Spleen (tissue), 11 donors: ENCODE measurements at regions not wholly inside any gene's neighbourhood (a gene's known extent, or its start where the extent isn't known, plus 50 kb on each side); places are given as distances from the start of the nearest gene placed in this dataset.

ENCODE experiments used
- DNase-seq: peaks from one replicate; pipeline ENCODE4 v3.0.0-alpha.2; 2020
- H3K27ac ChIP-seq, 8 donors: fragments of 200-600 bp; sonication (generic) in 7 of 8; 1 replicate in 4 of 8; 2 replicates in 4 of 8; pipeline versions ENCODE4 v1.5.0 to v1.8.0; 2016 to 2021; ENCODE audit warnings: inconsistent platforms in 4 of 8, mild to moderate bottlenecking in 4 of 8, moderate library complexity in 1 of 8
- H3K27me3 ChIP-seq, 7 donors: fragments of 200-600 bp; sonication (generic) in 6 of 7; replicated peaks in 1 of 7; 1 replicate in 4 of 7; 2 replicates in 3 of 7; pipeline versions ENCODE4 v1.5.0 to v1.8.0; 2016 to 2021; ENCODE audit warnings: inconsistent platforms in 3 of 7, mild to moderate bottlenecking in 1 of 7
- H3K36me3 ChIP-seq, 6 donors: fragments of 200-600 bp; sonication (generic) in 5 of 6; 1 replicate in 4 of 6; 2 replicates in 2 of 6; pipeline versions ENCODE4 v1.5.0 to v1.8.0; 2016 to 2021; ENCODE audit warnings: inconsistent platforms in 2 of 6
- H3K4me1 ChIP-seq, 6 donors: fragments of 200-600 bp; sonication (generic) in 5 of 6; 1 replicate in 3 of 6; 2 replicates in 3 of 6; pipeline versions ENCODE4 v1.5.0 to v1.8.0; 2016 to 2021; ENCODE audit warnings: inconsistent platforms in 3 of 6
- H3K4me3 ChIP-seq, 8 donors: fragments of 200-600 bp; sonication (generic) in 7 of 8; 1 replicate in 4 of 8; 2 replicates in 4 of 8; pipeline versions ENCODE4 v1.5.0 to v1.8.0; 2016 to 2021; ENCODE audit warnings: inconsistent platforms in 4 of 8, mild to moderate bottlenecking in 4 of 8, moderate library complexity in 2 of 8
- H3K9me3 ChIP-seq, 8 donors: fragments of 200-600 bp; sonication (generic) in 7 of 8; 1 replicate in 4 of 8; 2 replicates in 4 of 8; pipeline versions ENCODE4 v1.5.0 to v1.8.0; 2016 to 2021; ENCODE audit warnings: inconsistent platforms in 4 of 8
- CTCF ChIP-seq, 11 experiments: fragments of 200-600 bp in 7 of 11; fragments of 450-650 bp in 4 of 11; sonication (generic) in 4 of 11; IDR thresholded peaks in 8 of 11; conservative IDR thresholded peaks in 3 of 11; 1 replicate in 7 of 11; 2 replicates in 4 of 11; pipeline versions ENCODE4 v1.4.0 to v1.8.0; 2016 to 2021; ENCODE audit warnings: antibody characterized with exemption in 11 of 11, inconsistent platforms in 4 of 11, mild to moderate bottlenecking in 1 of 11
- POLR2A ChIP-seq, 3 donors: fragments of 450-650 bp; IDR thresholded peaks; one replicate each; pipeline ENCODE4 v1.5.1; 2017; ENCODE audit warnings: antibody characterized with exemption in 3 of 3, mild to moderate bottlenecking in 1 of 3
- POLR2AphosphoS5 ChIP-seq, 3 donors: sonication (generic); formaldehyde crosslinking; IDR thresholded peaks; one replicate each; pipeline ENCODE4 v1.5.1; 2017; ENCODE audit warnings: antibody characterized with exemption in 3 of 3
- WGBS, 5 donors: extraction: QIAGEN DNeasy Blood & Tissue Kit in 3 of 5; methylation state at CpG; one replicate each; pipeline versions ENCODE4 v1.1.5 to v1.1.7; 2013 to 2018; 5-methylcytosine and 5-hydroxymethylcytosine counted together
- intact Hi-C: fragments of 100-400 bp; cut with DNase I; formaldehyde crosslinking; loops from one replicate; pipeline ENCODE4 v1.15.0; 2023; ENCODE audit warnings: low total_unique reads
- donor health status: healthy with polysubstance abuse.
- donor health status: DM: no; HTN: no; CAD: no; lungs with moderate emphysema.
- donor health status: DM: no; HTN: no; CAD: no.
- donor health status: Bipolar disorder and iron deficiency.
- donor health status: healthy.
- donor health status: DM: no; HTN: no; CAD: no.
- donor health status: DM: yes; HTN: yes; CAD: no.

- intact Hi-C loops = no loop called here
- Histone ChIP-seq H3K9me3 (peaks cover 0 to 3% (median 0%) of the 10 kb centered on the region in 8 donors), H3K36me3 (no peaks in the 10 kb centered on the region), H3K4me3 (no peak overlapping the region), H3K27ac (no peak overlapping the region), H3K4me1 (no peaks in the 10 kb centered on the region), H3K27me3 (no peaks in the 10 kb centered on the region)
- TF ChIP-seq CTCF (IDR thresholded peaks at IDR 0.05 in 8 of 11, conservative IDR thresholded peaks at IDR 0.05 in 3 of 11) = no peak
- no peak for TF ChIP-seq POLR2AphosphoS5 (IDR thresholded peaks at IDR 0.05)
- no peak for TF ChIP-seq POLR2A (IDR thresholded peaks at IDR 0.05)
- no peak for DNase-seq
- WGBS, 5 donors = 80 to 92% (median 87%) methylated on average over 1 of the region's 1 CpG
Observed at GRCh38 chr13:105952233-105952972, 583.1 kb downstream of the EFNB2 start.

GRCh38 chr13:105948143-105948542, 587.3 kb downstream of the EFNB2 start:
- Histone ChIP-seq H3K27ac (no peak overlapping the region), H3K36me3 (no peaks in the 10 kb centered on the region), H3K4me3 (no peak overlapping the region), H3K27me3 (no peaks in the 10 kb centered on the region), H3K9me3 (peaks cover 0 to 5% (median 0%) of the 10 kb centered on the region in 8 donors), H3K4me1 (no peaks in the 10 kb centered on the region)
- TF ChIP-seq CTCF (IDR thresholded peaks at IDR 0.05 in 8 of 11, conservative IDR thresholded peaks at IDR 0.05 in 3 of 11) (no peak), POLR2AphosphoS5 (IDR thresholded peaks at IDR 0.05) (no peak), POLR2A (IDR thresholded peaks at IDR 0.05) (no peak)
- intact Hi-C loops = no loop called here
- 63 to 76% (median 68%) methylated on average over 3 of the region's 3 CpGs for WGBS, 5 donors
- DNase-seq = no peak

GRCh38 chr13:105940882-105941281, 594.6 kb downstream of the EFNB2 start:
- no peak for DNase-seq

GRCh38 chr13:105937451-105937850, 598.0 kb downstream of the EFNB2 start:
- H3K9me3 ChIP-seq = no peaks in the 10 kb centered on the region
- no peak overlapping the region for H3K4me3 ChIP-seq
- no peak overlapping the region for H3K27ac ChIP-seq
- TF ChIP-seq POLR2AphosphoS5 (IDR thresholded peaks at IDR 0.05) = no peak
- TF ChIP-seq CTCF (IDR thresholded peaks at IDR 0.05 in 8 of 11, conservative IDR thresholded peaks at IDR 0.05 in 3 of 11) = no peak
- no peak for TF ChIP-seq POLR2A (IDR thresholded peaks at IDR 0.05)
- no peaks in the 10 kb centered on the region for H3K27me3 ChIP-seq
- DNase-seq = no peak
- no peaks in the 10 kb centered on the region for H3K36me3 ChIP-seq
- no peaks in the 10 kb centered on the region for H3K4me1 ChIP-seq
- intact Hi-C loops = no loop called here
- WGBS, 5 donors = 73 to 83% (median 76%) methylated on average over 4 of the region's 4 CpGs

More at GRCh38 chr13:105940882-105941281, 594.6 kb downstream of the EFNB2 start:
- Histone ChIP-seq H3K36me3 (no peaks in the 10 kb centered on the region), H3K9me3 (no peaks in the 10 kb centered on the region), H3K27me3 (no peaks in the 10 kb centered on the region), H3K4me3 (no peak overlapping the region), H3K4me1 (no peaks in the 10 kb centered on the region), H3K27ac (no peak overlapping the region)
- WGBS, 5 donors = 89 to 95% (median 92%) methylated on average over 1 of the region's 1 CpG
- intact Hi-C loops = no loop called here
- TF ChIP-seq POLR2AphosphoS5 (IDR thresholded peaks at IDR 0.05) = no peak
